IMR-90 (cell line): ENCODE measurements at regions not wholly inside any gene's neighbourhood (a gene's known extent, or its start where the extent isn't known, plus 50 kb on each side); places are given as distances from the start of the nearest gene placed in this dataset.

Experiments used
- ATAC-seq: fragments of 200-7000 bp; cut with Tn5 transposase; 2 replicates; pipeline ENCODE4 v1.9.1; 2020; ENCODE audit warnings: low read depth, mild to moderate bottlenecking, moderate library complexity
- BruUV-seq: library from RNA; stranded (reverse); fragments of 400-500 nt; replicated peaks from 2 replicates; lab custom pipeline; 2021; lab: Mats Ljungman, UMichigan
- CTCF ChIA-PET: fragments of 300-600 bp; formaldehyde crosslinking; extraction: SDS; loops from one replicate; lab custom pipeline; 2021; ENCODE audit warnings: antibody characterized with exemption; lab: Yijun Ruan, JAX
- POLR2A ChIA-PET: fragments of 300-600 bp; sonication (Branson Sonifier 250); formaldehyde crosslinking; loops from one replicate; lab custom pipeline; 2022; ENCODE audit warnings: antibody characterized with exemption; ENCODE audit not compliant: unreplicated experiment; lab: Charles Lee
- DNase-seq: peaks from one replicate; pipeline ENCODE4 v3.0.0; 2013
- H2AFZ ChIP-seq: replicated peaks from 2 replicates; pipeline ENCODE3; 2013; ENCODE audit warnings: low read length, mild to moderate bottlenecking; ENCODE audit not compliant: poor library complexity
- H2AK5ac ChIP-seq: 2 replicates; pipeline ENCODE4 v1.6.1; 2013; ENCODE audit warnings: low read depth, low read length, inconsistent platforms
- H2AK9ac ChIP-seq: replicated peaks from 2 replicates; pipeline ENCODE3; 2013; ENCODE audit warnings: mild to moderate bottlenecking, low read depth, low read length, moderate library complexity; ENCODE audit not compliant: poor library complexity
- H2BK120ac ChIP-seq: 2 replicates; pipeline ENCODE4 v1.6.1; 2013; ENCODE audit warnings: low read depth, low read length, inconsistent platforms
- H2BK15ac ChIP-seq: 3 replicates; pipeline ENCODE4 v1.6.1; 2013; ENCODE audit warnings: low read depth, low read length, inconsistent platforms
- H2BK20ac ChIP-seq: 2 replicates; pipeline ENCODE4 v1.6.1; 2013; ENCODE audit warnings: low read depth, mild to moderate bottlenecking, inconsistent platforms, low read length, moderate library complexity
- H2BK5ac ChIP-seq: 2 replicates; pipeline ENCODE4 v1.6.1; 2013; ENCODE audit warnings: mild to moderate bottlenecking, low read depth, low read length, inconsistent platforms; ENCODE audit not compliant: poor library complexity, severe bottlenecking
- H3K14ac ChIP-seq: replicated peaks from 2 replicates; pipeline ENCODE4 v1.6.1; 2013; ENCODE audit warnings: low read depth, low read length, inconsistent platforms
- H3K18ac ChIP-seq: 2 replicates; pipeline ENCODE4 v1.6.1; 2013; ENCODE audit warnings: low read depth, low read length, control low read depth
- H3K23ac ChIP-seq: 2 replicates; pipeline ENCODE4 v1.6.1; 2013; ENCODE audit warnings: low read depth, low read length, inconsistent platforms
- H3K27ac ChIP-seq: 2 replicates; pipeline ENCODE4 v1.5.1; 2013; ENCODE audit warnings: mild to moderate bottlenecking, control low read depth, low read length; ENCODE audit not compliant: insufficient read depth
- H3K27me3 ChIP-seq: 2 replicates; pipeline ENCODE4 v1.6.1; 2013; ENCODE audit warnings: low read length; ENCODE audit not compliant: control insufficient read depth, insufficient read depth
- H3K36me3 ChIP-seq: 2 replicates; pipeline ENCODE4 v1.6.1; 2013; ENCODE audit warnings: low read length, mixed read lengths; ENCODE audit not compliant: control insufficient read depth, insufficient read depth
- H3K4ac ChIP-seq: 2 replicates; pipeline ENCODE4 v1.6.1; 2013; ENCODE audit warnings: low read depth, low read length, inconsistent platforms
- H3K4me1 ChIP-seq: 2 replicates; pipeline ENCODE4 v1.6.1; 2013; ENCODE audit warnings: low read length, mixed read lengths; ENCODE audit not compliant: control insufficient read depth, insufficient read depth
- H3K4me2 ChIP-seq: 2 replicates; pipeline ENCODE4 v1.6.1; 2013; ENCODE audit warnings: low read depth, mild to moderate bottlenecking, control low read depth, low read length, moderate library complexity
- H3K4me3 ChIP-seq: 2 replicates; pipeline ENCODE4 v1.5.1; 2013; ENCODE audit warnings: low read depth, mild to moderate bottlenecking, control low read depth, low read length, moderate library complexity; ENCODE audit not compliant: insufficient read depth
- H3K56ac ChIP-seq: 2 replicates; pipeline ENCODE4 v1.6.1; 2013; ENCODE audit warnings: low read length, inconsistent platforms; ENCODE audit not compliant: insufficient read depth; ENCODE audit errors: extremely low read depth
- H3K79me1 ChIP-seq, 2 experiments: 2 replicates each; pipeline ENCODE4 v1.6.1; 2013; ENCODE audit warnings: low read length in 2 of 2, inconsistent platforms in 1 of 2, low read depth in 1 of 2
- H3K9ac ChIP-seq: 2 replicates; pipeline ENCODE4 v1.6.1; 2013; ENCODE audit warnings: low read depth, low read length, control low read depth
- H3K9me1 ChIP-seq: 2 replicates; pipeline ENCODE4 v1.6.1; 2013; ENCODE audit warnings: low read length, inconsistent platforms; ENCODE audit not compliant: insufficient read depth
- H3K9me3 ChIP-seq: 2 replicates; pipeline ENCODE4 v1.6.1; 2013; ENCODE audit warnings: low read length; ENCODE audit not compliant: control insufficient read depth, insufficient read depth
- H4K20me1 ChIP-seq: 2 replicates; pipeline ENCODE4 v1.6.1; 2013; ENCODE audit warnings: low read length, inconsistent platforms; ENCODE audit not compliant: insufficient read depth
- H4K5ac ChIP-seq: 2 replicates; pipeline ENCODE4 v1.6.1; 2013; ENCODE audit warnings: mild to moderate bottlenecking, low read depth, low read length, control low read depth
- H4K8ac ChIP-seq, 2 experiments: 2 replicates each; pipeline ENCODE4 v1.6.1; 2013; ENCODE audit warnings: low read depth in 2 of 2, low read length in 2 of 2, control low read depth in 1 of 2, inconsistent platforms in 1 of 2
- H4K91ac ChIP-seq: 2 replicates; pipeline ENCODE4 v1.6.1; 2013; ENCODE audit warnings: low read depth, low read length, inconsistent platforms; ENCODE audit not compliant: insufficient read depth
- BHLHE40 ChIP-seq: fragments of 150-350 bp; IDR thresholded peaks from 2 replicates; pipeline ENCODE4 v1.6.1; 2016; ENCODE audit warnings: mild to moderate bottlenecking, low read depth, low read length
- CEBPB ChIP-seq: IDR thresholded peaks from 2 replicates; pipeline ENCODE4 v1.6.1; 2012; ENCODE audit warnings: low read depth, low read length, improper control_type of control experiment
- CHD1 ChIP-seq: IDR thresholded peaks from 2 replicates; pipeline ENCODE4 v1.6.1; 2012; ENCODE audit warnings: low read depth, low read length, improper control_type of control experiment
- CTCF ChIP-seq: conservative IDR thresholded peaks from 2 replicates; pipeline ENCODE4 v1.5.1; 2012; ENCODE audit warnings: mild to moderate bottlenecking, low read depth, low read length, improper control_type of control experiment
- ELK1 ChIP-seq: fragments of 150-350 bp; IDR thresholded peaks from 2 replicates; pipeline ENCODE4 v1.6.1; 2016; ENCODE audit warnings: low read depth, mild to moderate bottlenecking, low read length, moderate library complexity, borderline replicate concordance
- FOS ChIP-seq: fragments of 150-350 bp; IDR thresholded peaks from 2 replicates; pipeline ENCODE4 v1.6.1; 2016; ENCODE audit warnings: low read depth, low read length
- MAFK ChIP-seq: IDR thresholded peaks from 2 replicates; pipeline ENCODE4 v1.6.1; 2012; ENCODE audit warnings: low read depth, low read length, improper control_type of control experiment
- MAZ ChIP-seq: IDR thresholded peaks from 2 replicates; pipeline ENCODE4 v1.6.1; 2012; ENCODE audit warnings: low read depth, mild to moderate bottlenecking, low read length, improper control_type of control experiment, moderate library complexity, borderline replicate concordance
- MXI1 ChIP-seq: IDR thresholded peaks from 2 replicates; pipeline ENCODE4 v1.6.1; 2012; ENCODE audit warnings: low read depth, mild to moderate bottlenecking, low read length, moderate library complexity, borderline replicate concordance
- NFE2L2 ChIP-seq: fragments of 150-350 bp; IDR thresholded peaks from 2 replicates; pipeline ENCODE4 v1.6.1; 2016; ENCODE audit warnings: low read depth, mild to moderate bottlenecking, low read length
- POLR2A ChIP-seq: IDR thresholded peaks from 2 replicates; pipeline ENCODE4 v1.6.1; 2012; ENCODE audit warnings: mild to moderate bottlenecking, low read depth, low read length
- RAD21 ChIP-seq: IDR thresholded peaks from 2 replicates; pipeline ENCODE4 v1.6.1; 2012; ENCODE audit warnings: low read length, improper control_type of control experiment
- RCOR1 ChIP-seq: IDR thresholded peaks from 2 replicates; pipeline ENCODE4 v1.6.1; 2012; ENCODE audit warnings: mild to moderate bottlenecking, low read length, improper control_type of control experiment; ENCODE audit not compliant: insufficient replicate concordance
- RFX5 ChIP-seq: IDR thresholded peaks from 2 replicates; pipeline ENCODE4 v1.8.0; 2012; ENCODE audit warnings: low read depth, mild to moderate bottlenecking, low read length, moderate library complexity
- SMC3 ChIP-seq: fragments of 150-350 bp; IDR thresholded peaks from 2 replicates; pipeline ENCODE4 v1.6.1; 2016; ENCODE audit warnings: low read depth, mild to moderate bottlenecking, antibody characterized with exemption, low read length, moderate library complexity
- USF2 ChIP-seq: fragments of 150-350 bp; IDR thresholded peaks from 2 replicates; pipeline ENCODE4 v1.6.1; 2017; ENCODE audit warnings: mild to moderate bottlenecking, antibody characterized with exemption, low read length, low read depth
- WGBS, 2 experiments: methylation state at CpG; one replicate each; pipeline versions ENCODE4 v1.1.5 to v1.1.7; 2013; ENCODE audit warnings: missing lambda C conversion rate in 2 of 2; ENCODE audit not compliant: insufficient read length in 1 of 2; ENCODE audit errors: extremely low coverage in 2 of 2; 5-methylcytosine and 5-hydroxymethylcytosine counted together
- dilution Hi-C: fragments of 300-500 bp; cut with HindIII; formaldehyde crosslinking; loops from one replicate; pipeline ENCODE4 v1.14.3; 2018; ENCODE audit warnings: low sequenced_read_pairs; ENCODE audit not compliant: unreplicated experiment
- in situ Hi-C: fragments of 300-500 bp; cut with MboI; formaldehyde crosslinking; loops from 3 replicates; pipeline ENCODE4 v1.14.3; 2019; ENCODE audit warnings: low sequenced_read_pairs, inconsistent platforms, mixed read lengths
- intact Hi-C: fragments of 100-400 bp; cut with micrococcal nuclease; formaldehyde crosslinking; loops from 2 replicates; pipeline ENCODE4 v1.10.0; 2022

GRCh38 chr15:95327183-95327525 is 1003.3 kb upstream of the NR2F2 start:
- peak overlapping the region; percentile 76 for H2AFZ ChIP-seq
- H3K79me1 ChIP-seq: no peaks in the 10 kb centered on the region
- no peaks in the 10 kb centered on the region for H3K9me1 ChIP-seq
- H3K4ac ChIP-seq: no peak overlapping the region
- POLR2A ChIA-PET: no interaction called here
- H3K27ac ChIP-seq: no peak overlapping the region
- TF ChIP-seq CEBPB (no peak), NFE2L2 (no peak), FOS (no peak), POLR2A (no peak), CHD1 (no peak), RFX5 (no peak), CTCF (no peak), BHLHE40 (no peak), RAD21 (no peak), MAZ (no peak), RCOR1 (no peak), USF2 (no peak), MXI1 (no peak), SMC3 (no peak), ELK1 (no peak), MAFK (no peak)
- WGBS, 2 experiments: no CpG with 5 or more reads among the region's 10 CpGs
- no peak overlapping the region for H2BK5ac ChIP-seq
- no peak overlapping the region for H4K8ac ChIP-seq
- H3K9me3 ChIP-seq: no peaks in the 10 kb centered on the region
- H2BK15ac ChIP-seq: no peak overlapping the region
- peaks cover 2% of the 10 kb centered on the region; the same call in 1 of the 2 replicates for H3K27me3 ChIP-seq
- peaks cover 2% of the 10 kb centered on the region; the same call in 1 of the 2 replicates for H3K4me1 ChIP-seq
- H3K56ac ChIP-seq: no peak overlapping the region
- no peaks in the 10 kb centered on the region for H3K36me3 ChIP-seq
- ATAC-seq (no peak), DNase-seq (no peak)
- H4K20me1 ChIP-seq: no peaks in the 10 kb centered on the region
- peak overlapping the region; percentile 51 for H3K4me3 ChIP-seq
- H3K18ac ChIP-seq: no peak overlapping the region
- in situ Hi-C loops (no loop called here), dilution Hi-C loops (no loop called here), intact Hi-C loops (no loop called here)
- no TSS peak for BruUV-seq
- no peak overlapping the region for H2AK9ac ChIP-seq
- H3K14ac ChIP-seq: no peak overlapping the region
- H3K23ac ChIP-seq: peak overlapping the region; percentile 38; the same call in 1 of the 2 replicates
- H2BK20ac ChIP-seq: no peak overlapping the region
- no peak overlapping the region for H4K91ac ChIP-seq
- H2AK5ac ChIP-seq: no peak overlapping the region
- peak overlapping the region; percentile 95 for H3K4me2 ChIP-seq
- H3K9ac ChIP-seq: no peak overlapping the region
- no peak overlapping the region for H2BK120ac ChIP-seq
- CTCF ChIA-PET: no interaction called here
- H4K5ac ChIP-seq: no peak overlapping the region
